ENCODE measurements at regions not wholly inside any gene's neighbourhood (a gene's known extent, or its start where the extent isn't known, plus 50 kb on each side); places are given as distances from the start of the nearest gene placed in this dataset.

DNA sequence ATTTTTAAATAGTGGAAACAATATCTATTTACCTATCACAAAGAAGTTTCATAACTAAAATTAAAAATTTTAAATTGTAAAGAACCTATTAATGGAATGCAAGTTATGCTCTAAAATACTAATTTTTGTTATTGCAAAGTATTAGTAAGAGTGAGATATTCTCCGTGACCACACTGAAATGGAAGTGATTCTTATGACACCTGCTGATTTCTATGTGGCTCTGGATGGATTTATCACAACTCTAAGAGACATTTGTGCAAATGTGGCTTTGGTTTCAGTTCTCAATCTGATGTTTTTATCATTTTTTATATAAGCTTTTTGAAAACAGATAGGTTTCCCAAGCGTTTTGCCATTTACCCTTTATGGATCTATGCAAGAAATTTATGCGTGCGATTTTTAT is 497.8 kb downstream of the NAV3 start:
- no peaks in the 10 kb centered on the region for H3K27me3 Mint-ChIP-seq (ENCODE audit: insufficient read depth)
- no peak overlapping the region for H3K9ac ChIP-seq (ENCODE audit: extremely low read depth, low read length, poor library complexity, severe bottlenecking)
- H3K27ac ChIP-seq (ENCODE audit: low read depth, low read length), result no peak overlapping the region
- H3K4me1 Mint-ChIP-seq, result peaks cover 19% of the 10 kb centered on the region
- no peaks in the 10 kb centered on the region for H3K36me3 ChIP-seq (ENCODE audit: control insufficient read depth, insufficient read depth, low read length)
- no peak for TF ChIP-seq CTCF (conservative IDR thresholded peaks at IDR 0.05)
- no peaks in the 10 kb centered on the region for H3K9me3 ChIP-seq (ENCODE audit: control insufficient read depth, low read length)
- H3K27ac Mint-ChIP-seq, result no peak overlapping the region
- H3K27me3 ChIP-seq (ENCODE audit: control insufficient read depth, insufficient read depth, low read length, poor library complexity, severe bottlenecking), result no peaks in the 10 kb centered on the region
- no peaks in the 10 kb centered on the region for H3K9me3 Mint-ChIP-seq
- H3K4me3 Mint-ChIP-seq, result no peak overlapping the region
- peaks cover 3% of the 10 kb centered on the region for H3K4me1 ChIP-seq (ENCODE audit: control insufficient read depth, insufficient read depth, low read length)
- no peak overlapping the region for H3K4me3 ChIP-seq (ENCODE audit: low read length)
- DNase-seq, result no peak
- 96 to 97% methylated on average over 4 of the region's 4 CpGs for WGBS, 2 experiments (ENCODE audit: insufficient coverage in 1 of 2, insufficient read length in 1 of 2)
- H3K36me3 Mint-ChIP-seq (ENCODE audit: low read depth), result no peaks in the 10 kb centered on the region

GRCh38 chr12:78330131-78330530 is 499.4 kb downstream of the NAV3 start:
- Histone ChIP-seq H3K4me3 (ENCODE audit: low read length) (no peak overlapping the region), H3K9ac (ENCODE audit: extremely low read depth, low read length, poor library complexity, severe bottlenecking) (no peak overlapping the region), H3K27me3 (ENCODE audit: control insufficient read depth, insufficient read depth, low read length, poor library complexity, severe bottlenecking) (no peaks in the 10 kb centered on the region), H3K9me3 (ENCODE audit: control insufficient read depth, low read length) (no peaks in the 10 kb centered on the region), H3K27ac (ENCODE audit: low read depth, low read length) (no peak overlapping the region), H3K4me1 (ENCODE audit: control insufficient read depth, insufficient read depth, low read length) (peaks cover 3% of the 10 kb centered on the region), H3K36me3 (ENCODE audit: control insufficient read depth, insufficient read depth, low read length) (no peaks in the 10 kb centered on the region)
- H3K27ac Mint-ChIP-seq, result no peak overlapping the region
- peaks cover 26% of the 10 kb centered on the region for H3K4me1 Mint-ChIP-seq
- no peaks in the 10 kb centered on the region for H3K36me3 Mint-ChIP-seq (ENCODE audit: low read depth)
- DNase-seq, result no peak
- no peaks in the 10 kb centered on the region for H3K27me3 Mint-ChIP-seq (ENCODE audit: insufficient read depth)
- no peak for TF ChIP-seq CTCF (conservative IDR thresholded peaks at IDR 0.05)
- no peak overlapping the region for H3K4me3 Mint-ChIP-seq
- 100% methylated on average over 1 of the region's 1 CpG; no CpG with 5 or more reads in 1 of the 2 experiments for WGBS, 2 experiments (ENCODE audit: insufficient coverage in 1 of 2, insufficient read length in 1 of 2)
- H3K9me3 Mint-ChIP-seq, result no peaks in the 10 kb centered on the region

- no peak overlapping the region for H3K9ac ChIP-seq (ENCODE audit: extremely low read depth, low read length, poor library complexity, severe bottlenecking)
- no peaks in the 10 kb centered on the region for H3K36me3 ChIP-seq (ENCODE audit: control insufficient read depth, insufficient read depth, low read length)
- no peaks in the 10 kb centered on the region for H3K27me3 ChIP-seq (ENCODE audit: control insufficient read depth, insufficient read depth, low read length, poor library complexity, severe bottlenecking)
- H3K4me1 Mint-ChIP-seq, result peaks cover 26% of the 10 kb centered on the region
- WGBS, 2 experiments (ENCODE audit: insufficient coverage in 1 of 2, insufficient read length in 1 of 2), result 50 to 88% methylated on average over 1 of the region's 2 CpGs
- H3K4me3 ChIP-seq (ENCODE audit: low read length), result no peak overlapping the region
- no peaks in the 10 kb centered on the region for H3K9me3 ChIP-seq (ENCODE audit: control insufficient read depth, low read length)
- no peak overlapping the region for H3K27ac ChIP-seq (ENCODE audit: low read depth, low read length)
- H3K4me3 Mint-ChIP-seq, result no peak overlapping the region
- DNase-seq, result no peak
- H3K36me3 Mint-ChIP-seq (ENCODE audit: low read depth), result no peaks in the 10 kb centered on the region
- TF ChIP-seq CTCF (conservative IDR thresholded peaks at IDR 0.05), result no peak
- H3K4me1 ChIP-seq (ENCODE audit: control insufficient read depth, insufficient read depth, low read length), result peaks cover 3% of the 10 kb centered on the region
- no peaks in the 10 kb centered on the region for H3K9me3 Mint-ChIP-seq
- no peak overlapping the region for H3K27ac Mint-ChIP-seq
- no peaks in the 10 kb centered on the region for H3K27me3 Mint-ChIP-seq (ENCODE audit: insufficient read depth)
These were observed 500.5 kb downstream of the NAV3 start for GRCh38 chr12:78331181-78331580.
